ENCODE measurements at regions not wholly inside any gene's neighbourhood (a gene's known extent, or its start where the extent isn't known, plus 50 kb on each side); places are given as distances from the start of the nearest gene placed in this dataset.
"Not testable (repeated sequence)": the region's sequence is repeated elsewhere in the genome, so short reads cannot be mapped to it uniquely, and the experiment has no call there.

GRCh38 chr10:85137253-85137652, 808.9 kb downstream of the CCSER2 start:
- H3K27ac Mint-ChIP-seq (ENCODE audit: unreplicated experiment) = no peak overlapping the region

GRCh38 chr10:85138046-85138445, 809.7 kb downstream of the CCSER2 start:
- H3K36me3 Mint-ChIP-seq (ENCODE audit: insufficient read depth, unreplicated experiment) = no peaks in the 10 kb centered on the region
- TF ChIP-seq CTCF (IDR thresholded peaks at IDR 0.05; ENCODE audit: insufficient read depth in 1 of 2, low read depth in 1 of 2, low read length in 1 of 2, severe bottlenecking in 1 of 2, unreplicated experiment in 1 of 2) = no peak
- Histone ChIP-seq H3K4me3 (ENCODE audit: low read depth, low read length) (no peak overlapping the region), H3K4me1 (no peaks in the 10 kb centered on the region), H3K9me3 (no peaks in the 10 kb centered on the region), H3K27me3 (replicated peaks; ENCODE audit: control insufficient read depth, insufficient read depth, low read length) (no peaks in the 10 kb centered on the region), H3K36me3 (ENCODE audit: control insufficient read depth, insufficient read depth, low read length) (no peaks in the 10 kb centered on the region)
- no peak overlapping the region for H3K27ac Mint-ChIP-seq (ENCODE audit: unreplicated experiment)
- no peaks in the 10 kb centered on the region for H3K4me1 Mint-ChIP-seq (ENCODE audit: low read depth, unreplicated experiment)
- CTCF ChIA-PET = no interaction called here
- peaks cover 8% of the 10 kb centered on the region for H3K27me3 Mint-ChIP-seq (ENCODE audit: insufficient read depth, unreplicated experiment)
- no peak overlapping the region for H3K4me3 Mint-ChIP-seq (ENCODE audit: unreplicated experiment)
- POLR2A ChIA-PET = no interaction called here
- H3K9me3 Mint-ChIP-seq (ENCODE audit: unreplicated experiment) = no peaks in the 10 kb centered on the region
- BruUV-seq (replicated peaks) = no TSS peak
- intact Hi-C loops (cut with micrococcal nuclease; ENCODE audit: unreplicated experiment) = no loop called here
- no peak for DNase-seq

More at GRCh38 chr10:85137253-85137652, 808.9 kb downstream of the CCSER2 start:
- POLR2A ChIA-PET = no interaction called here
- no peak overlapping the region for H3K4me3 Mint-ChIP-seq (ENCODE audit: unreplicated experiment)
- H3K9me3 Mint-ChIP-seq (ENCODE audit: unreplicated experiment) = no peaks in the 10 kb centered on the region
- BruUV-seq (replicated peaks) = no TSS peak
- intact Hi-C loops (cut with micrococcal nuclease; ENCODE audit: unreplicated experiment) = no loop called here
- no peaks in the 10 kb centered on the region for H3K27me3 ChIP-seq (replicated peaks; ENCODE audit: control insufficient read depth, insufficient read depth, low read length)
- no peaks in the 10 kb centered on the region for H3K36me3 ChIP-seq (ENCODE audit: control insufficient read depth, insufficient read depth, low read length)
- H3K27me3 Mint-ChIP-seq (ENCODE audit: insufficient read depth, unreplicated experiment) = peaks cover 8% of the 10 kb centered on the region
- TF ChIP-seq CTCF (IDR thresholded peaks at IDR 0.05; ENCODE audit: insufficient read depth in 1 of 2, low read depth in 1 of 2, low read length in 1 of 2, severe bottlenecking in 1 of 2, unreplicated experiment in 1 of 2) = no peak
- DNase-seq = no peak
- H3K4me1 ChIP-seq = no peaks in the 10 kb centered on the region
- no peak overlapping the region for H3K4me3 ChIP-seq (ENCODE audit: low read depth, low read length)
- H3K36me3 Mint-ChIP-seq (ENCODE audit: insufficient read depth, unreplicated experiment) = no peaks in the 10 kb centered on the region
- no peaks in the 10 kb centered on the region for H3K4me1 Mint-ChIP-seq (ENCODE audit: low read depth, unreplicated experiment)
- CTCF ChIA-PET = no interaction called here
- no peaks in the 10 kb centered on the region for H3K9me3 ChIP-seq

GRCh38 chr10:85139124-85139523, 810.7 kb downstream of the CCSER2 start:
- Mint-ChIP-seq H3K4me3 (ENCODE audit: unreplicated experiment) (no peak overlapping the region), H3K27ac (ENCODE audit: unreplicated experiment) (no peak overlapping the region)
- POLR2A ChIA-PET = no interaction called here

DNA sequence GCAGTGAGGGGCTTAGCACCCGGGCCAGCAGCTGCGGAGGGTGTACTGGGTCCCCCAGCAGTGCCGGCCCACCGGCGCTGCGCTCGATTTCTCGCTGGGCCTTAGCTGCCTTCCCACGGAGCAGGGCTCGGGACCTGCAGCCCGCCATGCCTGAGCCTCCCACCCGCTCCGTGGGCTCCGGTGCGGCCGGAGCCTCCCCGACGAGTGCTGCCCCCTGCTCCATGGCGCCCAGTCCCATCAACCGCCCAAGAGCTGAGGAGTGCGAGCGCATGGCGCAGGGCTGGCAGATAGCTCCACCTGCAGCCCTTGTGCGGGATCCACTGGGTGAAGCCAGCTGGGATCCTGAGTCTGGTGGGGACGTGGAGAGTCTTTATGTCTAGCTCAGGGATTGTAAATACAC, 813.1 kb downstream of the CCSER2 start:
- H3K27ac Mint-ChIP-seq (ENCODE audit: unreplicated experiment); H3K27me3 Mint-ChIP-seq (ENCODE audit: insufficient read depth, unreplicated experiment); DNase-seq; H3K9me3 Mint-ChIP-seq (ENCODE audit: unreplicated experiment); H3K36me3 ChIP-seq (ENCODE audit: control insufficient read depth, insufficient read depth, low read length); H3K9me3 ChIP-seq; intact Hi-C loops (cut with micrococcal nuclease; ENCODE audit: unreplicated experiment); POLR2A ChIA-PET; BruUV-seq (replicated peaks); H3K4me3 ChIP-seq (ENCODE audit: low read depth, low read length); H3K4me1 ChIP-seq; CTCF ChIA-PET; H3K4me3 Mint-ChIP-seq (ENCODE audit: unreplicated experiment); H3K27me3 ChIP-seq (replicated peaks; ENCODE audit: control insufficient read depth, insufficient read depth, low read length); H3K36me3 Mint-ChIP-seq (ENCODE audit: insufficient read depth, unreplicated experiment); H3K4me1 Mint-ChIP-seq (ENCODE audit: low read depth, unreplicated experiment): not testable (repeated sequence)

More at GRCh38 chr10:85139124-85139523, 810.7 kb downstream of the CCSER2 start:
- no peaks in the 10 kb centered on the region for H3K27me3 ChIP-seq (replicated peaks; ENCODE audit: control insufficient read depth, insufficient read depth, low read length)
- intact Hi-C loops (cut with micrococcal nuclease; ENCODE audit: unreplicated experiment) = no loop called here
- no peaks in the 10 kb centered on the region for H3K36me3 ChIP-seq (ENCODE audit: control insufficient read depth, insufficient read depth, low read length)
- Mint-ChIP-seq H3K9me3 (ENCODE audit: unreplicated experiment) (no peaks in the 10 kb centered on the region), H3K4me1 (ENCODE audit: low read depth, unreplicated experiment) (no peaks in the 10 kb centered on the region), H3K36me3 (ENCODE audit: insufficient read depth, unreplicated experiment) (no peaks in the 10 kb centered on the region), H3K27me3 (ENCODE audit: insufficient read depth, unreplicated experiment) (peaks cover 8% of the 10 kb centered on the region)
- BruUV-seq (replicated peaks) = no TSS peak
- H3K4me3 ChIP-seq (ENCODE audit: low read depth, low read length) = no peak overlapping the region
- TF ChIP-seq CTCF (IDR thresholded peaks at IDR 0.05; ENCODE audit: insufficient read depth in 1 of 2, low read depth in 1 of 2, low read length in 1 of 2, severe bottlenecking in 1 of 2, unreplicated experiment in 1 of 2) = no peak
- CTCF ChIA-PET = no interaction called here
- no peaks in the 10 kb centered on the region for H3K4me1 ChIP-seq
- no peaks in the 10 kb centered on the region for H3K9me3 ChIP-seq
- no peak for DNase-seq

Measured in Caco-2 (cell line).